NCI-H446 (cell line): ENCODE measurements at regions not wholly inside any gene's neighbourhood (a gene's known extent, or its start where the extent isn't known, plus 50 kb on each side); places are given as distances from the start of the nearest gene placed in this dataset.

ENCODE experiments used
- DNase-seq, 2 experiments: peaks; one replicate each; lab custom pipeline; 2025; lab: John Stamatoyannopoulos, UW

GRCh38 chr10:10126218-10126617, 891.5 kb upstream of the CELF2 start:
- no peak for DNase-seq

DNA sequence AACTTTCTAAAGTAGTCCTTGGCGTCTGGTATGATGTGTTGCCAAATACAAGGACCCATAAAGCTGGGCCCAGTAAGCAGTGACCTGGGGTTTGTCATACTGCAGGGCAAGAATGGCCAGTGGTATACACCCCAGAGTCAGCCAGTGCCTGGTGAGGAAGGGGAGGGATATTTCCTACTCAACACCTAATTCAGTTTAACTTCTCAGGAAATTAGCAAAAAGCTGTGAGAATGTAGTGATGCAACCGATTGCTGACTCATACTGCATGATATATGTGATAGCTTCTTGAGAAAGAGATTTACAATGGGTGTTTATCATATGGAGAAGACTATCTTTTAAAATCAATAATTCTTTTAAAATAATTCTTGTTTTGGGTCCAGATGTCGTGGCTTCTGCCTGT, 889.3 kb upstream of the CELF2 start:
- no peak for DNase-seq

DNA sequence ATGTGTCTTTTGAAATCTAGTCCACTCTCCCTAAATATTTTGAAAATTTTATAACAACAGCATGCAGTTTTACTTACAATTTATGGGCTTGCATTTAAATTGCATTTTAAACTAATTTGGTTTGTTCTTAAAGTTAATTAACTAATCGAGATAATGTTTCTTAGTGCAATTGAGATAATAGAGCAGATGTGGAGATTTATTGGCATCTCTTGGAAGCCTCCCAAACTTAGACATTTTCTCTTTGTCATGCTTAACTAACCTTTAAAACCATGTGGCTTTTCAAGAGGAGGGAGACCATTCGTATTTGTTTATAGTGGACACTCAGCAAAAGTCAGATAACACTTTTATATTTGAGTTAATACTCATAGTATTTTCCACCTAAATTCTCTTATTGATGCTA, 887.0 kb upstream of the CELF2 start:
- no peak for DNase-seq

- no peak for DNase-seq
Observed at GRCh38 chr10:10132009-10132408, 885.7 kb upstream of the CELF2 start.

DNA sequence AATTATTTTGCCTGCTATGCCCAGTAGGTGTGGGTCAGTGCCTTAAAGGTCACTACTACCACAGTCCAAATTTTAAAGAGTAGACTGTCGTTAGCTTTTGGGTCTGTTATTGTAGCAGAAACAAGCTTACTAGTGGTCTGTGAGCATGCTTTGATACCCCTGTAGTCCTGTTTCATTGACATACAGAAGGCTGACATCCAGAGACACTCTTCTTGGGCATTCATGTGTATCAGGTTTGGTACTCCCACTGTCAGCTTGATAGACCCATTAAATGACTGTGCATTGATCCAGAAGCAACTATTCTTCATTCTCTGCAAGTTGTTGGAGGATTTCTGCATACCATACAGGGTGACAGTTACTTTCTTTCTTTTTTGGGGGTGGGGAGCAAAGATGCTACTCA, 884.4 kb upstream of the CELF2 start:
- DNase-seq = no peak

- DNase-seq = no peak
Observed at GRCh38 chr10:10138685-10139084, 879.0 kb upstream of the CELF2 start.

DNA sequence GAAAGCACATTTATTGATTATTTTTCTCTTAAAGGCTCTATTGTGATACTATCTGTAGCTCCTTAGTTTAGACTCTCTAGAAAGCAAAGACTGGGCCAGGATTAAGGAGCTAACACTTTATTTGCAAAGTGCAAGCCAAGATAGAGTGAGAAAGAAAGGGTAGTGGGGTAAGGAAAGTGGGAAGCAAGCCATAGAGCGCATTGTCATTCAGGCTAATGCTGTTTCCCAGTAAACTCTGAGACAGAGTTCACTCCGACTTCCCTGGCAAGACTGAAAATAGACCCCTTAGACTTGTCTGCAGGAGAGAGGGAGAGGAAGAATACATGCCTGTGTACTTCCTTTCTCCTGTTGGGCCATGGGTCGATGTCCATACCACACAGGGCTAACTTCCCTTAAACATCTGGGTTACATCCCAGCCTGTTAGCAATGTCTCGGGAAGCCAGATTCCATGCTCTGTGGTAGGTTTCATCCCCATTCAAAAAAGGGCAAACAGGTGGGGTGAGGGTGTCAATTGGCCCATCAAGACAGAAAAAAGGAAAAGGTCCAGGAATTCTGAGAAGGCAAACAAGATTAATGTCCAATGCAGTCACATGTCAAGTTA, 875.8 kb upstream of the CELF2 start:
- DNase-seq = no peak

DNA sequence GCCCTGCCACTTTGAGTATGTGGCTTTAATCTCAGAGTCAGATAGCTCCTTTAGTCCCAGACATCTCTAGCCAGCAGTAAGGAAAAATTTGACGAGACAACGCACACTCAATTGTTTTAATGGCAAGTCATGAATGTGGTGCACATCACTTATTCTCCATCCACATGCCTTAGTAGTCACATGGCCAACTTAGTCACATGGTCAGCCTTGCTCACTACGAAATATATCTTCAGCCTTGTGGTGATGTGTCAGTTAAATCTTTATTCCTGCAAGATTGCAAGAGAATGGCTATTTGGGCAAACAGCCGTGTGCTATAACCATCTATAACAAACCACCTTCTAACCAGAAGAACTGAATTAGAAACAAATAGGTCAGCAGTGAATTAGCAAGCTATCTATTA, 871.1 kb upstream of the CELF2 start:
- DNase-seq = no peak

- DNase-seq = no peak
Observed at GRCh38 chr10:10149899-10150298, 867.8 kb upstream of the CELF2 start.

DNA sequence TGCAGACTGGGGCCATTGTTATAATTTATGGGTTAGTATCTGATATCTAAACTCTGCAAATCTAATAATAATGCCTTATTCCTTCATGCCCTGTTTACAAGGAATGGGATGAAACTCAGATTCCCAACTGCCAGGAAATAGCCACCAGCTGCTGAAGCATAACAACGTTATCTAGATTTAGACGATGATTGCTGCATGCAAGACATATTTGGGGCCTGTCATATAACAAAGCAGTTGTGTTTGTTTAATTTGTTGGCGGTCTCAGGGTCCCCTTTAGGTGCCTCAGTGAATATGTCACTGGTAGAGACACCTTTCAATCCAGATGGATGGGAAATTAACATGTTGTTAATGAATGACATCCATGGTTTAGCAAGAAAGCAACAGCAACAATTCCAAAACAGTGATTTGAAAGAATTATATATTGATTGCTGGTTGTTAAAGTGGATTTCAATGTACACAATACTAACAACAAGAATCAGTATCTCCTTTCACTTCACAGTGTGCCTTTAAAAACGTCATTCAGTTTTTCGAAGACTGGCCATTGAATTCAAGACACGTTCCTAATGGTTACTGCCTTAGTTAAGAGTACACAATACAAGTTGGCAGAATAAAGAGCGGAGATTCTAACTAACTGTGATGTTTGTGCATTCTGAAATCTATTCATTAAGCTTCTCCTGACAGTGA, 860.6 kb upstream of the CELF2 start:
- DNase-seq = no peak

DNA sequence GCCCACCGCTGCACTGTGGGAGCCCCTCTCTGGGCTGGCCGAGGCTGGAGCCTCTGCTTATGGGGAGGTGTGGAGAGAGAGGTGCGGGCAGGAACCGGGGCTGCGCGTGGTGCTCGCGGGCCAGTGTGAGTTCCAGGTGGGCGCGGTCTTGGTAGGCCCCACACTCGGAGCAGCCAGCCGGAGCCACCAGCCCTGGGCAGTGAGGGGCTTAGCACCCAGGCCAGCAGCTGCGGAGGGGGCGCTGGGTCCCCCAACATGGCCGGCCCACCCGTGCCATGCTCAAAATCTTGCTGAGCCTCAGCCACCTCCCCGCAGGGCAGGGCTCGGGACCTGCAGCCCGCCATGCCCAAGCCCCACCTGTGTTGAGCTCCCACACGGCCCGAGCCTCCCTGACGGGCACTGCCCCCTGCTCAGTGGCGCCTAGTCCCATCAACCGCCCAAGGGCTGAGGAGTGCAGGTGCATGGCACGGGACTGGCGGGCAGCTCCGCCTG, 856.8 kb upstream of the CELF2 start:
- no peak for DNase-seq

GRCh38 chr10:10164848-10165247, 852.8 kb upstream of the CELF2 start:
- no peak for DNase-seq

DNA sequence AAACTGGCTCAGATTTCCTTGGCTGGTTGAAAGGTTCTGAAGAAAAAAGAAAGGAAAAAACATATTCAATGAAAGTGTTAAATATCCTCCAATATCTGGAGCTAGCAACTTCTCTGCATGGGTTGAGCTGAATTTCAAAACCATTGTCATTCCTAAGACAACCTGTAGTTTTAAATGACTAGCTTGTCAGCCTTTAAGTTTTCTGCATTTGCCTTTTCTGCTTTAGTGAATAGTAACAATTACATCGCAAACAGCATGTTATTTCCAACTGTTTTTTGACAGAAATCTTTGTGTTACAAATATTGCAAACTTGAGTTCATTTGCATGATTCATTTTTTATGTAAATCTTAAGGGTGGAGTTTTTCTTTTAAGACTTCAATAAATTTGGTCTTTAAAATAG, 852.3 kb upstream of the CELF2 start:
- DNase-seq = no peak

GRCh38 chr10:10178476-10178875, 839.2 kb upstream of the CELF2 start:
- no peak for DNase-seq

GRCh38 chr10:10193848-10194247, 823.8 kb upstream of the CELF2 start:
- DNase-seq = no peak

GRCh38 chr10:10196701-10197100, 821.0 kb upstream of the CELF2 start:
- DNase-seq = no peak

DNA sequence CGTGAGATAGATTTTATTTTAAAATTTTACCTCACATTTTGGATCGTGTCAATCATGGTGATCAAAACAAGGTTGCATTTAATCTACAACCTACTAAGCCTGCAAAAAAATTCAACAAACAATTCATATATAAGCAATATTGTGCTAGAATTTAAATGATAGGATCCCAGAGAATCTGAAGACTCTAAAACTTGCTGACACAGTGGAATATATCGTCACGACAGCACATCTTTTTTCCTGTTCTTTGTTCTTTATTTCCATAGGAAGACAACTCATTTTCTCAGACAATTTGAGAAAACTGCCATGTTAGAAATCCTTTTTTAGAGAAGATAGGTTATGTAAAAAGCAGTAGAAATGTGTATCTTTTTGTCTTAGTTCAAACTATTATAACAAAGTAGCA, 820.2 kb upstream of the CELF2 start:
- no peak for DNase-seq

DNA sequence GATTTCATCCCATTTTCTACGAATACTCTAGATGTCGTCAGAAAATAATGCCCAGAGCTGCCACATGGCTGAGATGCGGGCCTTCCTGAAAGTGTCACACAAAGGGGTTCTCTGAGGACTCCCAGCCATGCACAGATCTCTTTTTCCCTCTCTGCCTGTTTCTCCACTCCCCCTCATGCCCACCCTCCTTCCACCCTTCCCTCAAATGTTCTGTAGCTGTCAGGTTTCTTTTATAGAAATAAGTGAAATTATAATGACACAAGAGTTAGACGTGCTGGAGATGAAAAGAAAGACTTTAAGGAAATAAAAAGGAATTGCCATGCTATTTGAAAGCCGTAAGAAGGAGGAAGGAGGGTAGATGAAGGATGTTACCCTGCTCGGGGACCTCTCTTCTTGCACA, 819.3 kb upstream of the CELF2 start:
- no peak for DNase-seq

DNA sequence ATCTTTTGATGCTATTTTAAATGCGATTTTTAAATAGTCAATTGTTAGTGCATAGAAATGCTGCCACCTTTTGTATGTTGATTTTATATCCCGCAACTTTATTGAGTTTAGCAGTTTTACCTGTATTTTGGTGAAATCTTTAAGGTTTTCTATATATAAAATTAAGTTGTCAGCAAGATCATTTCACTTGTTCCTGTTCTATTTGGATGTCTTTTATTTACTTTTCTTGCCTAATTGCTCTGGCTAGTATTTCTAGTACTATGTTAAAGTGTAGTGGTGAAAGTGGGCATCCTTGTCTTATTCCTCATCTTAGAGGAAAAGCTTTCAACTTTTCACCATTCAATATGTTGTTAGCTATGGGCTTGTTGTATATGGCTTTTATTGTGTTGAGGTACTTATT, 813.3 kb upstream of the CELF2 start:
- no peak for DNase-seq

DNA sequence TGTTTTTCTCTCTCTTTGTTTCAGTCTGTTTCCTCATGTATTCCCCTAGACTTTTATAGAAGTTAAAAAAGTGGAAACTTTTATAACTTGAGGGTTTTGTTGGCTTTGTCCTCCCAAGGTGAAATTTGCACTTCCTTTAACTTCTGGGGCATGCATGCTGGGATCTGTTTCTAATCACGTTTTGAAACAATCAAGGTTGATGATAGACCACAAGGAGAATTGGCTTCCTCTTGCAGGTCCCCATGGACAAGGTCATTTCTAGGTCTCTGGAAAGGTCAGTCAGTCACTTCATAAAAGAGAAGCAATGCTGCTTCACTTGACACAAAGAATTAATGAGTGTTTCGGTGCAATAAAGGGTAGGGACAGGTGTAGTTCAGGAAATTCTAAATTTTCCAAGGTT, 811.8 kb upstream of the CELF2 start:
- DNase-seq = no peak

DNA sequence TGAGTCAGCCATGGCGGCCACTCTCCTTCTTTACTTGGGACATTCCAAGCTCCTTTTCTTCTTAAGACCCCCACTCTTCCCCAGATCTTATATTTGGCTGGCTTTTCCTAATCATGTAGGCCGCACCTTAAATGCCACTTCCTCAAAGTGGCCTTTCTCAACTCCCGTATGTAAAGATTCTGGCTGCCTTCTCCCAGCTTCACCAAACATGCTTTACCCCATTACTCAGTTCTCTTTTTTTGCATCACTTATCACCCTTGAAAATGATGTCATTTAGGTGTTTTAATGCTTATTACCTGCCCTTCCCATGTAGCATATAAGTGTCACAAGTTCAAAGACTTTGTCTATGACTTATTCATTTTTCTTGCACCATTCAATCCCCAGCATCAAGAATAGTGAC, 810.1 kb upstream of the CELF2 start:
- DNase-seq = no peak

- DNase-seq = no peak
Observed at GRCh38 chr10:10208196-10208595, 809.5 kb upstream of the CELF2 start.

- peak; percentile 6 to 38 for DNase-seq
Observed at GRCh38 chr10:10209167-10209566, 808.5 kb upstream of the CELF2 start.

- DNase-seq = no peak
Observed at GRCh38 chr10:10211409-10211808, 806.3 kb upstream of the CELF2 start.
